ENCODE measurements at regions not wholly inside any gene's neighbourhood (a gene's known extent, or its start where the extent isn't known, plus 50 kb on each side); places are given as distances from the start of the nearest gene placed in this dataset.

GRCh38 chr10:83592337-83592935 lies 546.9 kb upstream of the GHITM start:
- no peak for FAIRE-seq

GRCh38 chr10:83603708-83604107 lies 535.6 kb upstream of the GHITM start:
- FAIRE-seq = no peak

- no peak for FAIRE-seq
Measured at GRCh38 chr10:83605783-83606630, 533.3 kb upstream of the GHITM start.

GRCh38 chr10:83607959-83608745 lies 531.2 kb upstream of the GHITM start:
- FAIRE-seq = no peak

GRCh38 chr10:83612050-83612449 lies 527.3 kb upstream of the GHITM start:
- no peak for FAIRE-seq

GRCh38 chr10:83612746-83613145 lies 526.6 kb upstream of the GHITM start:
- no peak for FAIRE-seq

- FAIRE-seq = no peak
Measured at GRCh38 chr10:83617172-83617571, 522.1 kb upstream of the GHITM start.

- FAIRE-seq = peak; percentile 70
Measured at GRCh38 chr10:83617692-83618545, 521.4 kb upstream of the GHITM start.

- no peak for FAIRE-seq
Measured at GRCh38 chr10:83625831-83626360, 513.4 kb upstream of the GHITM start.

GRCh38 chr10:83632701-83633100 lies 506.6 kb upstream of the GHITM start:
- FAIRE-seq = no peak

GRCh38 chr10:83633547-83633946 lies 505.8 kb upstream of the GHITM start:
- no peak for FAIRE-seq

GRCh38 chr10:83636826-83637225 lies 502.5 kb upstream of the GHITM start:
- FAIRE-seq = no peak

- no peak for FAIRE-seq
Measured at GRCh38 chr10:83647526-83647925, 491.8 kb upstream of the GHITM start.

- FAIRE-seq = no peak
Measured at GRCh38 chr10:83648201-83648600, 491.1 kb upstream of the GHITM start.

GRCh38 chr10:83649471-83649870 lies 489.8 kb upstream of the GHITM start:
- no peak for FAIRE-seq

- no peak for FAIRE-seq
Measured at GRCh38 chr10:83654689-83655088, 484.6 kb upstream of the GHITM start.

- FAIRE-seq = no peak
Measured at GRCh38 chr10:83656924-83657323, 482.4 kb upstream of the GHITM start.

- FAIRE-seq = no peak
Measured at GRCh38 chr10:83657487-83657886, 481.8 kb upstream of the GHITM start.

- no peak for FAIRE-seq
Measured at GRCh38 chr10:83663918-83664317, 475.4 kb upstream of the GHITM start.

- FAIRE-seq = no peak
Measured at GRCh38 chr10:83666762-83667161, 472.5 kb upstream of the GHITM start.

GRCh38 chr10:83667594-83667993 lies 471.7 kb upstream of the GHITM start:
- FAIRE-seq = no peak

GRCh38 chr10:83673316-83673715 lies 466.0 kb upstream of the GHITM start:
- FAIRE-seq = peak; percentile 35
